SK-N-SH treated with all-trans-retinoic acid at 6 μM for 48 hours (cell line): ENCODE measurements at regions not wholly inside any gene's neighbourhood (a gene's known extent, or its start where the extent isn't known, plus 50 kb on each side); places are given as distances from the start of the nearest gene placed in this dataset.

ENCODE experiments used
- ATAC-seq: fragments of 200-7000 bp; cut with Tn5 transposase; 3 replicates; pipeline ENCODE4 v1.9.1; 2020; ENCODE audit warnings: mild to moderate bottlenecking, moderate library complexity
- ARNTL ChIP-seq: fragments of 450-650 bp; formaldehyde crosslinking; IDR thresholded peaks from 2 replicates; pipeline ENCODE4 v1.5.0; 2020; ENCODE audit warnings: low read depth, mild to moderate bottlenecking, moderate library complexity, borderline replicate concordance
- BACH2 ChIP-seq: fragments of 250-450 bp; sonication (Bioruptor Pico); IDR thresholded peaks from 2 replicates; pipeline ENCODE4 v1.9.0; 2021; ENCODE audit warnings: mild to moderate bottlenecking, borderline replicate concordance
- CSDC2 ChIP-seq: fragments of 250-450 bp; sonication (Bioruptor Pico); IDR thresholded peaks from 2 replicates; pipeline ENCODE4 v1.5.0; 2020; ENCODE audit warnings: mild to moderate bottlenecking, moderate library complexity
- ESRRG ChIP-seq: fragments of 250-450 bp; sonication (Bioruptor Pico); IDR thresholded peaks from 2 replicates; pipeline ENCODE4 v1.6.1; 2021; ENCODE audit warnings: mild to moderate bottlenecking
- ISL1 ChIP-seq: fragments of 250-450 bp; sonication (Bioruptor Pico); IDR thresholded peaks from 2 replicates; pipeline ENCODE4 v2.1.2; 2022; ENCODE audit warnings: mild to moderate bottlenecking, moderate library complexity
- OSR1 ChIP-seq: fragments of 250-450 bp; sonication (Bioruptor Pico); IDR thresholded peaks from 2 replicates; pipeline ENCODE4 v1.8.0; 2022; ENCODE audit warnings: moderate library complexity, mild to moderate bottlenecking, inconsistent platforms
- RARB ChIP-seq: fragments of 250-450 bp; sonication (Bioruptor Pico); IDR thresholded peaks from 2 replicates; pipeline ENCODE4 v1.8.0; 2021; ENCODE audit warnings: mild to moderate bottlenecking, moderate library complexity
- SNAI2 ChIP-seq: fragments of 250-450 bp; sonication (Bioruptor Pico); IDR thresholded peaks from 2 replicates; pipeline ENCODE4 v1.5.0; 2020; ENCODE audit warnings: mild to moderate bottlenecking, moderate library complexity
- TCF4 ChIP-seq: fragments of 250-450 bp; sonication (Bioruptor Pico); IDR thresholded peaks from 2 replicates; pipeline ENCODE4 v1.8.0; 2021; ENCODE audit warnings: mild to moderate bottlenecking, moderate library complexity, borderline replicate concordance
- ZC3H10 ChIP-seq: fragments of 250-450 bp; sonication (Bioruptor Pico); IDR thresholded peaks from 2 replicates; pipeline ENCODE4 v1.5.1; 2021; ENCODE audit warnings: mild to moderate bottlenecking, moderate library complexity
- ZFP3 ChIP-seq: fragments of 250-450 bp; sonication (Bioruptor Pico); IDR thresholded peaks from 2 replicates; pipeline ENCODE4 v1.5.0; 2020; ENCODE audit warnings: mild to moderate bottlenecking, moderate library complexity
- ZFP30 ChIP-seq: fragments of 450-650 bp; formaldehyde crosslinking; IDR thresholded peaks from 2 replicates; pipeline ENCODE4 v1.5.0; 2022; ENCODE audit warnings: mild to moderate bottlenecking, moderate library complexity
- ZNF8 ChIP-seq: fragments of 450-650 bp; formaldehyde crosslinking; IDR thresholded peaks from 2 replicates; pipeline ENCODE4 v1.5.0; 2020; ENCODE audit warnings: mild to moderate bottlenecking, moderate library complexity
- TF ChIP-seq, protein P1 (sequence below): fragments of 250-450 bp; sonication (Bioruptor Pico); IDR thresholded peaks from 2 replicates; pipeline ENCODE4 v1.5.0; 2020; ENCODE audit warnings: mild to moderate bottlenecking, moderate library complexity
- TF ChIP-seq, protein P2 (sequence below): fragments of 250-450 bp; sonication (Bioruptor Pico); IDR thresholded peaks from 2 replicates; pipeline ENCODE4 v1.8.0; 2021; ENCODE audit warnings: low read depth, mild to moderate bottlenecking, moderate library complexity, borderline replicate concordance
- TF ChIP-seq, protein P3 (sequence below): fragments of 250-450 bp; sonication (Bioruptor Pico); IDR thresholded peaks from 2 replicates; pipeline ENCODE4 v1.8.0; 2020; ENCODE audit warnings: mild to moderate bottlenecking, moderate library complexity, borderline replicate concordance
- TF ChIP-seq, protein P4 (sequence below): fragments of 250-450 bp; sonication (Bioruptor Pico); IDR thresholded peaks from 2 replicates; pipeline ENCODE4 v1.5.1; 2020; ENCODE audit warnings: low read depth, mild to moderate bottlenecking, moderate library complexity
- TF ChIP-seq, protein P5 (sequence below): fragments of 250-450 bp; sonication (Bioruptor Pico); IDR thresholded peaks from 2 replicates; pipeline ENCODE4 v1.5.1; 2021; ENCODE audit warnings: mild to moderate bottlenecking, moderate library complexity

DNA sequence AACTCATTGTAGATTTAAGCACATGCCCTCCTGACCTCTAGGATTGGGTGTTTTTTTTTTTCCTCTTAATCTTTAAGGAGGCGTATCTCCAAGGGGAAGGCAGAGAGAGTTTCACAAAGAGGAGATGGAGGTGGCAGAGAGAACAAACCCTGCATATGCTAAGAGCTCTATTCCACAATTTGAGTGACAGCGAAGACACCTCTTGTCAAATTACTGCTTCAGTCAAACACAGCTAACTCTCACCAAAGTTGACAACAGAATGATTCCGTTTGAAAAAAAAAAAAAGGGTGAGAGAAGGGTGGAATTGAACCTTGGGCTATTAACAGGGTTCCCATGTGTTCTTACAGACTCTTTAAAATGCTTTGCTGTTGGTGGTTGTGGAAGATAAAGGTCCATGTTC lies 112.6 kb downstream of the NXPE2 start:
- no peak for ATAC-seq
- TF ChIP-seq, protein P1, sequence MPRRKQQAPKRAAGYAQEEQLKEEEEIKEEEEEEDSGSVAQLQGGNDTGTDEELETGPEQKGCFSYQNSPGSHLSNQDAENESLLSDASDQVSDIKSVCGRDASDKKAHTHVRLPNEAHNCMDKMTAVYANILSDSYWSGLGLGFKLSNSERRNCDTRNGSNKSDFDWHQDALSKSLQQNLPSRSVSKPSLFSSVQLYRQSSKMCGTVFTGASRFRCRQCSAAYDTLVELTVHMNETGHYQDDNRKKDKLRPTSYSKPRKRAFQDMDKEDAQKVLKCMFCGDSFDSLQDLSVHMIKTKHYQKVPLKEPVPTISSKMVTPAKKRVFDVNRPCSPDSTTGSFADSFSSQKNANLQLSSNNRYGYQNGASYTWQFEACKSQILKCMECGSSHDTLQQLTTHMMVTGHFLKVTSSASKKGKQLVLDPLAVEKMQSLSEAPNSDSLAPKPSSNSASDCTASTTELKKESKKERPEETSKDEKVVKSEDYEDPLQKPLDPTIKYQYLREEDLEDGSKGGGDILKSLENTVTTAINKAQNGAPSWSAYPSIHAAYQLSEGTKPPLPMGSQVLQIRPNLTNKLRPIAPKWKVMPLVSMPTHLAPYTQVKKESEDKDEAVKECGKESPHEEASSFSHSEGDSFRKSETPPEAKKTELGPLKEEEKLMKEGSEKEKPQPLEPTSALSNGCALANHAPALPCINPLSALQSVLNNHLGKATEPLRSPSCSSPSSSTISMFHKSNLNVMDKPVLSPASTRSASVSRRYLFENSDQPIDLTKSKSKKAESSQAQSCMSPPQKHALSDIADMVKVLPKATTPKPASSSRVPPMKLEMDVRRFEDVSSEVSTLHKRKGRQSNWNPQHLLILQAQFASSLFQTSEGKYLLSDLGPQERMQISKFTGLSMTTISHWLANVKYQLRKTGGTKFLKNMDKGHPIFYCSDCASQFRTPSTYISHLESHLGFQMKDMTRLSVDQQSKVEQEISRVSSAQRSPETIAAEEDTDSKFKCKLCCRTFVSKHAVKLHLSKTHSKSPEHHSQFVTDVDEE (CRISPR knock-in tag), result no peak
- TF ChIP-seq, protein P2, sequence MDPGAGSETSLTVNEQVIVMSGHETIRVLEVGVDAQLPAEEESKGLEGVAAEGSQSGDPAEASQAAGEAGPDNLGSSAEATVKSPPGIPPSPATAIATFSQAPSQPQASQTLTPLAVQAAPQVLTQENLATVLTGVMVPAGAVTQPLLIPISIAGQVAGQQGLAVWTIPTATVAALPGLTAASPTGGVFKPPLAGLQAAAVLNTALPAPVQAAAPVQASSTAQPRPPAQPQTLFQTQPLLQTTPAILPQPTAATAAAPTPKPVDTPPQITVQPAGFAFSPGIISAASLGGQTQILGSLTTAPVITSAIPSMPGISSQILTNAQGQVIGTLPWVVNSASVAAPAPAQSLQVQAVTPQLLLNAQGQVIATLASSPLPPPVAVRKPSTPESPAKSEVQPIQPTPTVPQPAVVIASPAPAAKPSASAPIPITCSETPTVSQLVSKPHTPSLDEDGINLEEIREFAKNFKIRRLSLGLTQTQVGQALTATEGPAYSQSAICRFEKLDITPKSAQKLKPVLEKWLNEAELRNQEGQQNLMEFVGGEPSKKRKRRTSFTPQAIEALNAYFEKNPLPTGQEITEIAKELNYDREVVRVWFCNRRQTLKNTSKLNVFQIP, result no peak
- no peak for TF ChIP-seq ESRRG
- TF ChIP-seq SNAI2 (CRISPR knock-in tag), result no peak
- no peak for TF ChIP-seq BACH2

DNA sequence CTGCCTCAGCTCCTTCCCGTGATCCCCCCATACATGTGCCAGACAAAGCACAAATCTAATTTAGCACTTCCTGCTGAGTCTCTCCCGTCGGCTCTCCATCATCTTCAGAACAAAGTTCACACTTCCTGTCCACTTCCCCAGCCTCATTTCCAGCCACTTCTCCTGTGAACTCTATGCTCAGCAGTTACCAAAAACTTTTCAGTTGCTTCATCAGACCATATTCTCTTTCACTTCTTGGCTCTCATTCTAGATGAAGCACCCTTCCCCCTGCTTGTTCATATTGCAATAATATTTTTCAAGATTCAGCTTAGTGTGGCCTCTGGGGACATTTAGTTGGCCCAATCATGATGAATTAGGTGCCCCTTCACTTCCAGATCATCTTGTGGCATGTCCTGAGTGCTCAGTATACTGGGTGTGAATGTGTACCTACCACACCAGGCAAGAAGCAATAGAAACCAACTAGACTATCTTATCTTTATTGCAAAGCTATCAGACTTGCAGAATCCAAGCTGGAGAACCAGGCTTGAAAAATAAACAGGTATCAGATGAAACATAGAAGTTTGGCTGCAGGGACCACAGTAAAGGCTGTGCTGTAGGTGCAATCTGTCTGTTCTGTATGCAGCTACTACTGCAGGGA lies 115.8 kb downstream of the NXPE2 start:
- no peak for TF ChIP-seq ARNTL (CRISPR knock-in tag)
- no peak for TF ChIP-seq SNAI2 (CRISPR knock-in tag)
- no peak for TF ChIP-seq ZFP30 (CRISPR knock-in tag)
- TF ChIP-seq, protein P2, result no peak
- TF ChIP-seq, protein P3, sequence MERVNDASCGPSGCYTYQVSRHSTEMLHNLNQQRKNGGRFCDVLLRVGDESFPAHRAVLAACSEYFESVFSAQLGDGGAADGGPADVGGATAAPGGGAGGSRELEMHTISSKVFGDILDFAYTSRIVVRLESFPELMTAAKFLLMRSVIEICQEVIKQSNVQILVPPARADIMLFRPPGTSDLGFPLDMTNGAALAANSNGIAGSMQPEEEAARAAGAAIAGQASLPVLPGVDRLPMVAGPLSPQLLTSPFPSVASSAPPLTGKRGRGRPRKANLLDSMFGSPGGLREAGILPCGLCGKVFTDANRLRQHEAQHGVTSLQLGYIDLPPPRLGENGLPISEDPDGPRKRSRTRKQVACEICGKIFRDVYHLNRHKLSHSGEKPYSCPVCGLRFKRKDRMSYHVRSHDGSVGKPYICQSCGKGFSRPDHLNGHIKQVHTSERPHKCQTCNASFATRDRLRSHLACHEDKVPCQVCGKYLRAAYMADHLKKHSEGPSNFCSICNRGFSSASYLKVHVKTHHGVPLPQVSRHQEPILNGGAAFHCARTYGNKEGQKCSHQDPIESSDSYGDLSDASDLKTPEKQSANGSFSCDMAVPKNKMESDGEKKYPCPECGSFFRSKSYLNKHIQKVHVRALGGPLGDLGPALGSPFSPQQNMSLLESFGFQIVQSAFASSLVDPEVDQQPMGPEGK (CRISPR knock-in tag), result no peak
- no peak for TF ChIP-seq RARB (CRISPR knock-in tag)
- TF ChIP-seq OSR1 (CRISPR knock-in tag), result no peak
- TF ChIP-seq, protein P4, sequence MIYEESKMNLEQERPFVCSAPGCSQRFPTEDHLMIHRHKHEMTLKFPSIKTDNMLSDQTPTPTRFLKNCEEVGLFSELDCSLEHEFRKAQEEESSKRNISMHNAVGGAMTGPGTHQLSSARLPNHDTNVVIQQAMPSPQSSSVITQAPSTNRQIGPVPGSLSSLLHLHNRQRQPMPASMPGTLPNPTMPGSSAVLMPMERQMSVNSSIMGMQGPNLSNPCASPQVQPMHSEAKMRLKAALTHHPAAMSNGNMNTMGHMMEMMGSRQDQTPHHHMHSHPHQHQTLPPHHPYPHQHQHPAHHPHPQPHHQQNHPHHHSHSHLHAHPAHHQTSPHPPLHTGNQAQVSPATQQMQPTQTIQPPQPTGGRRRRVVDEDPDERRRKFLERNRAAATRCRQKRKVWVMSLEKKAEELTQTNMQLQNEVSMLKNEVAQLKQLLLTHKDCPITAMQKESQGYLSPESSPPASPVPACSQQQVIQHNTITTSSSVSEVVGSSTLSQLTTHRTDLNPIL (CRISPR knock-in tag), result no peak
- TF ChIP-seq ZNF8 (CRISPR knock-in tag), result no peak
- TF ChIP-seq, protein P1 (CRISPR knock-in tag), result no peak
- TF ChIP-seq TCF4 (CRISPR knock-in tag), result no peak
- no peak for TF ChIP-seq ISL1 (CRISPR knock-in tag)
- TF ChIP-seq ZFP3, result no peak
- TF ChIP-seq, protein P5, sequence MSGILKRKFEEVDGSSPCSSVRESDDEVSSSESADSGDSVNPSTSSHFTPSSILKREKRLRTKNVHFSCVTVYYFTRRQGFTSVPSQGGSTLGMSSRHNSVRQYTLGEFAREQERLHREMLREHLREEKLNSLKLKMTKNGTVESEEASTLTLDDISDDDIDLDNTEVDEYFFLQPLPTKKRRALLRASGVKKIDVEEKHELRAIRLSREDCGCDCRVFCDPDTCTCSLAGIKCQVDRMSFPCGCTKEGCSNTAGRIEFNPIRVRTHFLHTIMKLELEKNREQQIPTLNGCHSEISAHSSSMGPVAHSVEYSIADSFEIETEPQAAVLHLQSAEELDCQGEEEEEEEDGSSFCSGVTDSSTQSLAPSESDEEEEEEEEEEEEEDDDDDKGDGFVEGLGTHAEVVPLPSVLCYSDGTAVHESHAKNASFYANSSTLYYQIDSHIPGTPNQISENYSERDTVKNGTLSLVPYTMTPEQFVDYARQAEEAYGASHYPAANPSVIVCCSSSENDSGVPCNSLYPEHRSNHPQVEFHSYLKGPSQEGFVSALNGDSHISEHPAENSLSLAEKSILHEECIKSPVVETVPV, result no peak
- no peak for TF ChIP-seq ZC3H10 (CRISPR knock-in tag)
- TF ChIP-seq CSDC2 (CRISPR knock-in tag), result no peak
- TF ChIP-seq, all 23 proteins: peak for 0
- no peak for ATAC-seq
